Thyroid gland (tissue), 4 donors: ENCODE measurements at regions not wholly inside any gene's neighbourhood (a gene's known extent, or its start where the extent isn't known, plus 50 kb on each side); places are given as distances from the start of the nearest gene placed in this dataset.

Experiments
- POLR2A ChIP-seq, 2 donors: fragments of 450-650 bp; IDR thresholded peaks; one replicate each; pipeline ENCODE4 v1.6.1; 2017; ENCODE audit warnings: antibody characterized with exemption in 2 of 2, mild to moderate bottlenecking in 2 of 2, moderate library complexity in 1 of 2
- TF ChIP-seq, protein P1 (sequence below), 6 experiments: fragments of 200-600 bp in 3 of 6; fragments of 450-650 bp in 3 of 6; sonication (generic) in 3 of 6; IDR thresholded peaks; one replicate each; pipeline ENCODE4 v1.5.1; 2016 to 2019; ENCODE audit warnings: antibody characterized with exemption in 6 of 6, mild to moderate bottlenecking in 2 of 6, inconsistent platforms in 1 of 6, moderate library complexity in 1 of 6

GRCh38 chr2:221961561-221961960 is 337.2 kb downstream of the PAX3 start:
- TF ChIP-seq, protein P1, sequence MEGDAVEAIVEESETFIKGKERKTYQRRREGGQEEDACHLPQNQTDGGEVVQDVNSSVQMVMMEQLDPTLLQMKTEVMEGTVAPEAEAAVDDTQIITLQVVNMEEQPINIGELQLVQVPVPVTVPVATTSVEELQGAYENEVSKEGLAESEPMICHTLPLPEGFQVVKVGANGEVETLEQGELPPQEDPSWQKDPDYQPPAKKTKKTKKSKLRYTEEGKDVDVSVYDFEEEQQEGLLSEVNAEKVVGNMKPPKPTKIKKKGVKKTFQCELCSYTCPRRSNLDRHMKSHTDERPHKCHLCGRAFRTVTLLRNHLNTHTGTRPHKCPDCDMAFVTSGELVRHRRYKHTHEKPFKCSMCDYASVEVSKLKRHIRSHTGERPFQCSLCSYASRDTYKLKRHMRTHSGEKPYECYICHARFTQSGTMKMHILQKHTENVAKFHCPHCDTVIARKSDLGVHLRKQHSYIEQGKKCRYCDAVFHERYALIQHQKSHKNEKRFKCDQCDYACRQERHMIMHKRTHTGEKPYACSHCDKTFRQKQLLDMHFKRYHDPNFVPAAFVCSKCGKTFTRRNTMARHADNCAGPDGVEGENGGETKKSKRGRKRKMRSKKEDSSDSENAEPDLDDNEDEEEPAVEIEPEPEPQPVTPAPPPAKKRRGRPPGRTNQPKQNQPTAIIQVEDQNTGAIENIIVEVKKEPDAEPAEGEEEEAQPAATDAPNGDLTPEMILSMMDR (IDR thresholded peaks at IDR 0.05), result no peak
- no peak for TF ChIP-seq POLR2A (IDR thresholded peaks at IDR 0.05)
